C4-2B (cell line): ENCODE measurements at regions not wholly inside any gene's neighbourhood (a gene's known extent, or its start where the extent isn't known, plus 50 kb on each side); places are given as distances from the start of the nearest gene placed in this dataset.
A peak's percentile ranks its signal among the peaks of the same experiment; 100 is the strongest.

Experiments
- H3K27ac ChIP-seq: fragments of 450-650 bp; 2 replicates; pipeline ENCODE4 v1.5.1; 2017
- ZFX ChIP-seq: fragments of 450-650 bp; IDR thresholded peaks from 2 replicates; pipeline ENCODE4 v1.6.1; 2017
- TF ChIP-seq, protein P1 (sequence below): fragments of 450-650 bp; conservative IDR thresholded peaks from 2 replicates; pipeline ENCODE4 v1.5.1; 2017; ENCODE audit warnings: mild to moderate bottlenecking

DNA sequence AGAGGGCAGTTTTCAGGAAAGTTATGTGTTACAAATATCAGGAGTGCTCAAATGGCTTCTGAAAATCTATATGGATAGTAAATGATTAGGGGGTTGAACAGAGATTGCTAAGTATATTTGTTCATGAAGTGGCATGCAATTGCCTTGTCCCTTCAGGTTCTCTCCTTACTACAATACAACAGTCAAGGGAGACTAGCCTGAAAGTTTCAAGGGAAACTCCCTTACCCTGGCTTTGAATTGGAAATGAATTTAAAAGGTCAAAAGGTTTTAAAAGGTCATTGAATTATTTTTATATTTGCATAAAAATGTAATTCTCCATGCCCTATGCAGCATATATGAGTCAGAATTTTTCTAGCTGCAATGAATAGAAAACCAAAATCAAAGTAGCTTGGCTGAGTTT, 253.1 kb upstream of the SYT1 start:
- H3K27ac ChIP-seq = no peak overlapping the region
- no peak for TF ChIP-seq ZFX
- TF ChIP-seq, protein P1, sequence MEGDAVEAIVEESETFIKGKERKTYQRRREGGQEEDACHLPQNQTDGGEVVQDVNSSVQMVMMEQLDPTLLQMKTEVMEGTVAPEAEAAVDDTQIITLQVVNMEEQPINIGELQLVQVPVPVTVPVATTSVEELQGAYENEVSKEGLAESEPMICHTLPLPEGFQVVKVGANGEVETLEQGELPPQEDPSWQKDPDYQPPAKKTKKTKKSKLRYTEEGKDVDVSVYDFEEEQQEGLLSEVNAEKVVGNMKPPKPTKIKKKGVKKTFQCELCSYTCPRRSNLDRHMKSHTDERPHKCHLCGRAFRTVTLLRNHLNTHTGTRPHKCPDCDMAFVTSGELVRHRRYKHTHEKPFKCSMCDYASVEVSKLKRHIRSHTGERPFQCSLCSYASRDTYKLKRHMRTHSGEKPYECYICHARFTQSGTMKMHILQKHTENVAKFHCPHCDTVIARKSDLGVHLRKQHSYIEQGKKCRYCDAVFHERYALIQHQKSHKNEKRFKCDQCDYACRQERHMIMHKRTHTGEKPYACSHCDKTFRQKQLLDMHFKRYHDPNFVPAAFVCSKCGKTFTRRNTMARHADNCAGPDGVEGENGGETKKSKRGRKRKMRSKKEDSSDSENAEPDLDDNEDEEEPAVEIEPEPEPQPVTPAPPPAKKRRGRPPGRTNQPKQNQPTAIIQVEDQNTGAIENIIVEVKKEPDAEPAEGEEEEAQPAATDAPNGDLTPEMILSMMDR = no peak

DNA sequence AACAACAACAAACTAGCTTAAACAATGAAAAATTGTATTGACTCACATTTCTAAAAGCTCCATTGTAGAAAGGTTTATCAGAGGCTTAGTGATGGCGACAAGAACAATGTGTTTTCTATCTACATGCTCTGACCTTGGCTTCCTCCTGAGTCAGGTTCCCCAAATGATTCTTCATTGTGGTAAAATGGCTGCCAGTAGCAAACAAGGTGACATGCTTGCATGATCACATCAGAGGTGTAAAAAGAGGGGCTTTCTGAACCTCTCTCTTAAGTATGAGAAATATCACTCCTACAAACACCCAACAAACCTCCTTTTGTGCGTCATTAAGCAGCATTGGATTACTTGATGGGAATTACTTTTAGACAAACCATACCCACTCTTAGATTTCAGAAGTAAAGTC, 252.4 kb upstream of the SYT1 start:
- no peak overlapping the region for H3K27ac ChIP-seq
- no peak for TF ChIP-seq ZFX
- TF ChIP-seq, protein P1 = no peak

DNA sequence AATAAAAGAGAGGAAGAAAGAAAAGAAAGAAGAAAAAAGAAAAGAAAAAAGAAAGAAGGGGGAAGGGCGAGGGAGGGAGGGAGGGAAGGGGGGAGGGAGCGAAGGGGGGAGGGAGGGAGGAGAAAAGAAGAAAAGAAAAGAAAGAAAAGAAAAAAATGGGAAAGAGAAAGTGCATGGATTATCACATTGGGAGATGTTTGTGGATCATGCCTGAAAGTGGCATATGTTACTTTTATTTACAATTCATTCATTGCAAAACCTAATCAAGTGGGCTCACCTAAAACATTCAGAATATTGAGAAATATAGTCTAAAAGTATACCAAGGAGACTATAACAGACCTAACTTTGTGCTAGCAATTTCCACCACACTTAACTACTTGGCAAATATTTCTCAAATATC, 246.9 kb upstream of the SYT1 start:
- TF ChIP-seq, protein P1 = no peak
- TF ChIP-seq ZFX = no peak
- H3K27ac ChIP-seq = no peak overlapping the region

DNA sequence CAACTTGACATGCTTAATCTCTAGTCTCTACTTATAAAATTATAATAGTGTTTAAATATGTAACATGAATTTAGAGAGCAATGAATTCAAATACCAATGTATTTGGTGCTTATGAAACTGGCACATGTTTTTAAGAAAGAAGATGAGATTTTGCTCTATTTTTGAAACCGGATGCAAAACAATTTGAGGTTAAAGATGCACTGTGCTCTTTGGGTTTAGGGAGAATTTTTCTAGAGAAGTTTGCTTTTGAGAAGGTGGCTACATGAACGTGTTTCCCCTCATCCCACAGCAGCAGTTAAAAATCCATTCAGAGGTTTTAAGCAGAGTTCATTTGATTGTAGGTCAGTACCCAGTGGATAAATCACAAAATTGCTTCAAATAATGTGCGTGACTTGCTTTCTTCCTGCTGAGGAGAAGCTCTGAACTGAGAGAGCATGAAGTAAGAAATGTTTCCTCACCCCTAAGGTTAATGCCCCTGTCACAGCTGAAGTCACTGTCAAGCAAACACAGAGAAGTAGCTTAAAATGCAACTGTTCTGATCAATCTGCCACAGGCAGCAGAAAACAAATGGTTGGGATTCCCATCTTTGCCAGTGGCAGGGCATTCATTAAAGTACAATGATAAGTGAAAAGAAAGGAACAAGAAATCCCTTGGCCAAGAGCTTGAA, 241.9 kb upstream of the SYT1 start:
- TF ChIP-seq, protein P1 = no peak
- TF ChIP-seq ZFX = no peak
- no peak overlapping the region for H3K27ac ChIP-seq

DNA sequence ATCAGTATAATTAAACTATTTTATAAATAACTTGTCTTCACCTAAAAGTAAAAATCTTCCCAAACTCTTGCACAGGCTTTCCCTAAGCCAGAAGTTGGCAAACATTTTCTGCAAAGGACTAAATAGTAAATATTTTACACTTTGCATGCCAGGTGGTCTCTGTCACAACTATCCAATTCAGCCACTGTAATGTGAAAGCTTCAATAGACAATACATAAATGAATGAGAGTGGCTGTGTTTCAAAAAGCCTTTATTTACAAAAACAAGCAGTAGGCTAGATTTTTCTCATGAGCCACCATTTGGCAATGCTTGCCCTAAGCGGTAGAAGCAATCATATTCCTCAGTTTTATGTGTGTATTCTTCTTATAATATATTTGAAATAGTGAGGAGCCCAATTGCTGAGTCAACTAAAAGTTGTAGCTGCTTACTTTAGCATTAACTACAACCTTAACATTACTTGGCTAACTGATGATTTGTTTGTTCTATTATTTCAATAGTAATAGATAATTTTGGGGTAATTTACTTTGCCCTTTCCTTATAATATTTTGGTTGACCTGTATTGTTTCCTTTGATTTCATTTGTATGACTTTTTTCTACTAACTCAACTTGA, 236.0 kb upstream of the SYT1 start:
- no peak overlapping the region for H3K27ac ChIP-seq
- TF ChIP-seq ZFX = no peak
- TF ChIP-seq, protein P1 = no peak

DNA sequence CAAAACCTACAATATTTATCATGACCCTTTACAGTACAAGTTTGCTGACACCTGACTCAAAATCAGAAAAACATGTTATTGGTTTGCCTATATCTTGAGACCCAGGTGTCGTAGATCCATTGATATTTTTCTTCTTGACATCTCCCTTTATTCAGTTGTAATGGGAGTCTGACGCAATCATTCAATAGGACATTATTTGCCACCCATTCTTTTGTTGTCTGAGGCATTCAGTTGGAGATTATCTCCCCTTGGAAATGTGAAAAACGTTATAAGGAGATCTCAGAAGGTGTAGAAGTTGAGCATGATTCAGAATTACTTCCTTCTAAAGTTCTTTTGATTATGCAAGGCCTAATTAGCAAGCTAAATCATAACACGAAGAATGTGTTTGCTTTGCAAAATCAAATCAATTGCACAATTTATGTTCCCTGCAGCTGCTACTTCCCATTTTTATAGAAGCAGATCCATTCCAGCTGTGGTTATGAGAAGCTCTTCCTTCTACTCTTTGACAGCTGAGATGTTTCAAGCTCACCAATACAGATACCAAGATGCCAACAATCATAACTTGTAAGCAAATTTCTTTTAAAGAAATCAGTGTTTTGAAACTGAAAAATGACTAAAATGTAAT, 228.2 kb upstream of the SYT1 start:
- TF ChIP-seq, protein P1 = no peak
- TF ChIP-seq ZFX = no peak

DNA sequence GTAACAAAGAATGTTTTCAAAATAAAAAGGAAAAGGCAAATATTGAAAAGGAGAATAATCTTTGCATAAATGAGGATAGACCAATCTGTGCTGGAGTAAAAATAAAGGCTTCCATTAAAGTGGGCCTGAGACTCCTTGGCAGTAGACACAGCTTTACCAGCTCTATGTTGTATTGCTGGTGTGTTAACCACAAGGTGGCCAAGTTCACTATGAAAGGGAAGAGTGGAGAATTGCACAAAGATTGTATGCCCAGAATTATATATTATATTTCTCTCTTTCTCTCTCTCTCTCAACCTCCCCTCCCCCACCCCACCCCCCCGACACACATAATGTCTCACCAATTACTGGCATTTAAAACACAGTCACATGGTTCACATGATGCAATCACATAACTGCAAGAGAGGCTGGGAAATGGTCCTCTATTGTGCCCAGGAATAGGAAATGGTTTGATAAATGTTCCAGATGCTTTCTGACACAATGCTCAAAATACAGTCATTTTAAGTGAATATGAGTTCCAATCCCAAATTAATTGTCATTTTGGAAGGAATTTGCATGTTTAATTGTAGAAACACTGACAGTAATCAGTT, 222.6 kb upstream of the SYT1 start:
- no peak for TF ChIP-seq ZFX
- TF ChIP-seq, protein P1 = peak; percentile 16
- H3K27ac ChIP-seq = no peak overlapping the region

More for the DNA sequence above, 228.2 kb upstream of the SYT1 start:
- no peak overlapping the region for H3K27ac ChIP-seq
